ENCODE measurements at regions not wholly inside any gene's neighbourhood (a gene's known extent, or its start where the extent isn't known, plus 50 kb on each side); places are given as distances from the start of the nearest gene placed in this dataset.
"Not testable (repeated sequence)": the region's sequence is repeated elsewhere in the genome, so short reads cannot be mapped to it uniquely, and the experiment has no call there.

DNA sequence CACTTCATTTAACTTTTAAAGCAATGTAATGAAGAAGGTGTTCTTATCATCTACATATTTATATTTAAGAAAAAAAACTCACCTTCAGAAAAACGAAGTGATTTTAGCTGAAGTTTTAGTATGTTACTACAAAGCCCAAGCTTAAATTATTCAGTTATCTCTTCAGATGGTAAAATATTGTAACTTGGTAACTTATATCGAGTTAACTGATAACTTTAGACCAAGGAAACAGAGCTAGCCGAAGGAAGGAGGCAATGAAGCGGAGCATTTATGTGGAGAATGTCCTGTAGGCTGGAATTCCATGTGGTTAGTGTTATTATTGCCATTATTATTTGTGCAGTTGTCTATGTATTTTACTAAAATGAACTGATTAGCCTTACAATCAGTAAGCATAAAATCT, 1102.1 kb upstream of the LCORL start:
- DNase-seq (ENCODE audit: low read depth in 4 of 4, low spot score in 2 of 4) = peak in 1 of 4 donors; percentile 8

DNA sequence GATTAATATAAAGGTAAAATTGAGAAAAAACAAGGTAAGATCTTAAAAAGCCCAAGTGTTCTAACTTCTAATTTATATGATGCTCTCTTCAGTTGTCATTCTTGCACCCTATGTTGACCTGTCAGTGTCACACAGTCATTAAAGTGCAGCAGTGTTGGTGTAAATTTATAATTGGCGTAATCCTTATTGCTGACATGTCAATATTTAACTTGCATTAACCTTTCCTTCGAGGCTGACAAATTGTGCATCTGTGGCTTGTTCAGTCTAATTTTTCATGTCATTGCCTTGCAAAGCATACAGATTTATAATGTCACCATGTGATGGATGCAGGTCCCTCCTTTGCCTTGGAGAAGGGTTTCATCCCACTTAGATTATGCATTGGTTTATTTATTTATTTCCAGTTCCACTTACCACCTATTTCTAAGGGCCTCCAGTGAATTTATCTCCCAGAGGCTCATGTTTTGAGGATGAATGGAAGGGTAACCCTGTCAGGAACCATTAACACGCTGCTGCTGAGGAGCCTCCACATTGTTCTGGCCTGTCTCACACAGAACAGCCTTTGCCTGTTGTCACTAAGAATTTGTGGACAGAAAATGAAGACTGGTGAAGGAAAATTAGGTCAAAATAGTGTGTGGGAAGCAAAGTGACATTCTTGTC, 1098.5 kb upstream of the LCORL start:
- DNase-seq (ENCODE audit: low read depth in 4 of 4, low spot score in 2 of 4) = no peak

DNA sequence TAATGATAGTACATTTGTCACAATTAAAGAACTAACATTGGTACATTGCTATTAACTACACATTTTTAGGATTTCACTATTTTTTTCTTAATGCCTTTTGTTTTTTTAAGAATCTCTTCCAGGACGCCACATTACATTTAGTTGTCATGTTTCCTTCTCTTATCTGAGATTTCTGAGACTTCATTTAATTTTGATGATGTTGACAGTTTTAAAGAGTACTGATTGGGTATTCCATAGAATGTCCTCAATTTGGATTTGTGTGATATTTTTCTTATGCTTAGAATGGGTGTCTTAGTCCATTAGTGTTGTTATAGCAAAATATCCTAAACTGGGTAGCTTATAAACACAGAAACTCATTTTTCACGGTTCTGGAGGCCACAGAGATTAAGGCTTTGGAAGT, 1095.5 kb upstream of the LCORL start:
- no peak for DNase-seq (ENCODE audit: low read depth in 4 of 4, low spot score in 2 of 4)

DNA sequence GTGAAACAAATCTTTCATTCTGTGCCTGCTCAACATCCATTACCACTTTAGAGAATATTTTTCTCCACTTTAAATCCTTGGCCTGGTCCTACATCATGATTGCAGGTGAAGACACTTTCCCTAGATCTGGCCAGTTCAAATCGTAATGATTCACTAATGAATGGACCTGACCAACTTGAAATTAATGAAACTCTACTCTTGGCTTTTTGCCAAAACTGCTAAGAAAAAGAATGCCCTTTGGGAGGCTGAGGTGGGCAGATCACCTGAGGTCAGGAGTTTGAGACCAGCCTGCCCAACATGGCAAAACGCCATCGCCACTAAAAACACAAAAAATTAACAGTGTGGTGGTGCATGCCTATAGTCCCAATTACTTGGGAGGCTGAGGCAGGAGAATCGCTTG, 1082.6 kb upstream of the LCORL start:
- DNase-seq (ENCODE audit: low read depth in 4 of 4, low spot score in 2 of 4) = no peak

DNA sequence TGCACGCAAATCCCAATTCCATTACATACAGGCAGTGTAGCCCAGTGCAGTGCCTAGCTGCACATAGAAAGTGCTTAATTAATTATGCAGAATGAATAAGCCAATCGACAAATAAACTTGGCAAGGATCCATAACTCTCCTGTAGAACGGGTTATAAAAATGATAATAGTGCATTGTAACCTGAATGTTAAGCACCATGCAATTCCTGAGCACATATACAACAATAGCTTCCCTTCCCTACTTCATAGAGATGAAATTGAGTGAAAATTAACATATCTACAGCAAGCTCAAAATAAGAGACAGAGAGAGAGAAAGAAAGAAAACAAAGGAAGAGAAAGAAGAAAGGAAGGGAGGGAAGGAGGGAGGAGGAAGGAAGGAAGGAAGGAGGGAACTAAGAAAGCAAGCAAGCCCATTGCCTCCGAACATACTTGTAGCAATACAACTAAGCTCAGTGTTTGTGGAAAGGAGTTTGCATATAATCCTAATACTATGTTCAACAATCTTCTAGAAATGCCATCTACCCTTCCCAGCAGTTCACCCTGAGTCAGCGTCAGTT, 1074.0 kb upstream of the LCORL start:
- DNase-seq (ENCODE audit: low read depth in 4 of 4, low spot score in 2 of 4) = no peak

DNA sequence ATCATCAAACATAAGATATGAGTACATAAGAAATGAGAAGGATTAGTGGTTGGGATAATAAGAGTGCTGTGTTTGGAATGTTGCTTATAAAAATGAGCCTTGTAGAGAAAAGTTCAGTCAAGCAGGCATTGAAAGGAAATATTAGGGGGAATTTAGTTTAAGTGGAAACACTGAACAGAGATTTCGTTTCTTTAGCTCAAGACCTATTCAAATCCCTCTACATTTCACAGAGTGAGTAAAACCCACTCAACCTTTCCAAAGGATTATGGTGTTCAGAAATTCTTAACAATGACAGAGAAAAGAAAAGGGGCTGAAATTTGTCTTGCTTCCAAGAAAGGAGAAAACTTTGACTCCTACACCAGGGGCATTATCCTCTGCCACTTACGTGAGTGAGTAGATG, 1072.4 kb upstream of the LCORL start:
- DNase-seq (ENCODE audit: low read depth in 4 of 4, low spot score in 2 of 4) = no peak

DNA sequence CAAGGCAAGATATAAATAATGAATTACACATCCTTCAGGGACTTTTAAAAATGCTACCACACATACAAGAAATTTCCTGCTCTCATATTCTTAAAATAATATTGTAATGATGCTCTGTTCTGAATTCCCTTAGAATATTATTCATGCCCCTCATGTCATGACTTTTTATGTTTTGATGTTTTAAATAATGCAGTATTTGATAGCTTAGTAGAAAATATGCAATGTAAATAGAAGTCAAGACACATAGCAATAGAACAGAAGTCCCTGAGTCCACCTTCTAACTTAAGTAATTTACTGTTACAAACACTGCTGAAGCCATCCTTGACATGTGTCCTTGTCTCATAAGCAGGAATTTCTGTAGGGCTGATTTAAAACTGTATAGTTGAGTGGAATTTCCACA, 1071.2 kb upstream of the LCORL start:
- DNase-seq (ENCODE audit: low read depth in 4 of 4, low spot score in 2 of 4) = no peak

DNA sequence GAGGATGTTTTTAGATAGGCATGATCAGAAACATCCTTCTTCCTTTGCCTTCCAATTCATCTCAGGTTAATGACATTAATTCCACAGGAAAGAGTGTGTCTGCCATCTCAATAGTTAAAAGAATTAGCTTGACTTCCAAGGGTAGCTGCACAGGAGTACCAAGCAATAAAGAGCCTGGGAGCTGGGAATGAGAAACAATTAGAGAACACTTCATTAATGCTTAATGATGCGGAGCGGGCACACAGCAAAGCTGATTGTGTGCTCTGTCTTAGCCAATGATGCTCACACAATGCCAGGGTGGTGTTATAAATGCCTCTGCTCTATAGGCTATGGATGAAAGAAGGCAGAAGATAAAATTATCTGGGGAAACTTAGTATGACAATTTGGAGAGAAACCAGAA, 1052.5 kb upstream of the LCORL start:
- no peak for DNase-seq (ENCODE audit: low read depth in 4 of 4, low spot score in 2 of 4)

DNA sequence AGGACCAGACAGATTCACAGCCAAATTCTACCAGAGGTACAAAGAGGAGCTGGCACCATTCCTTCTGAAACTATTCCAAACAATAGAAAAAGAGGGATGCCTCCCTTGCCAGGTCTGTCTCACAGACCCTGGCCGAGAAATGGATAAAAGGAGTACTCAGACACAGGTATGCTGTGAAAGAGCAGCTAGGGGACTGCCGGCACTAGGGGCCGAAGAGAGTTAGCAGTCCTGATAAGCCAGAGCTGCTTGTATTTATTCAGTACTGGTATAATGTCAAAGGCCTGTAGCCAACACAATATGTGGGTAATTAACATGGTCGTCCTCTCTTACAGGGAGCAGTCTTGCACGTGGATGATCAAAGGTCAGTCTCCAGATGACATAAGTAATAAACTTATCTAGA, 1042.1 kb upstream of the LCORL start:
- no peak for DNase-seq (ENCODE audit: low read depth in 4 of 4, low spot score in 2 of 4)

DNA sequence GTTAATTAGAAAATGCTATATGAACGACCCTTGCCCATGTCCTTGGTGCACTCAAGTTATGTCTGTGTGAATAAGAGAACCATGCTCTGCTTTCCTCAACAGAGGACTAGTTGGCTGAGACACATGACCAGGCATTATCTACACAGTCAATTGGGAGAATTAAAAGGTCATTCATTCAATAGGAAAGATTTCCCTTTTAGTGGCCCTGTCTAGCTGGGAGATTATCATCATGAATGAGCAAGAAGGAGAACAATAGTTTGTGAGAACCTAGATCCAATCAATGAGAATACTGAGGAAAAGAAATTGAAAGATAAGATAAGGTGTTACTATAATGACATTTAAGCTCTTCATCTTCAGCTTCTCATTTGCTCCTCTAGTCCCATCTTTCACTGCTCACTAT, 1033.4 kb upstream of the LCORL start:
- no peak for DNase-seq (ENCODE audit: low read depth in 4 of 4, low spot score in 2 of 4)

DNA sequence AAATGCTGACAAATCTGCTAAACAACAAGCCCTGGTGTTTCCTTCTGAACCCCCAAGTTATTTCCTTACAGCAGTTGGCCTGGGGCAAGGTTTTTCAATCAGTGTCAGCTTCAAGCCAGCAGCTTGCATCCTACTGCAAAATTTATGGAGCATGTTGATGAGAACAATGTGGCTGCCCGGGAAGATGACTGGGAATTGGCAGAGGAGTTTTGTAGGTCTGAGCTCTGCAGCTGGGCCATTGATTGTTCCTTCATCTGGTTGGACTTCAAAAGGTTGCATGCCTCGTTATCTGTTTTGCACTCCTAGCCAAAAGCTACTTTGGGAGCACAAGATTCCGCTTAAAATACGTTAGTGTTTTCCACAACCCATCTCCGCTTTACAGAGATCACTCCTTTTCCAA, 1030.3 kb upstream of the LCORL start:
- no peak for DNase-seq (ENCODE audit: low read depth in 4 of 4, low spot score in 2 of 4)

DNA sequence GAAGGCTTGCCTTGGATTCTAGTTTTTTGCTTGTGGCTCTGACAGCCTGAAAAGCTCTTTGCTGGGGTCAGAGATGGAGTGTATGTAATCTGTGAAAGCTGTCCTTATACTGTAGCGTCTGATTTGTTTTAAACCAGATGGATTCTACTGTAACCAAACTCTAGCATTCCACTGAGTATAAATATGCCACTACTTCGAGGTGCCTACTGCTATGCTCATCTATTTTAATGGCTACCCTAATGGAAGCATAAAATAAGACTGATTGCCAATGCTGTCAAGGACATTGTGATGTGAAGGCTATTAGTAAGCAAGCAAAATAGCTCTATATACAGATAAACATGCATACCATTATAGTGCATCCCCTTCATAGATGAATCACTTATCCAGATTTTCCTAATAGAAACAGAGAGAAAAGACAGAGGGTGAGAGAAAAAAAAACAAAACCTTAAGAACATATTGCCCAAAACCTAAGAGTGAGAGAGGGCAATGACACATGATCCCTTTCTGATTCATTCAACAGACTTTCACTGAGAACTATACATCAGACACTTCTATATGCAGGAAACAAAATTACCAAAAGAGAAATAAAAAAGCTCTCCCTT, 1025.8 kb upstream of the LCORL start:
- no peak for DNase-seq (ENCODE audit: low read depth in 4 of 4, low spot score in 2 of 4)

DNA sequence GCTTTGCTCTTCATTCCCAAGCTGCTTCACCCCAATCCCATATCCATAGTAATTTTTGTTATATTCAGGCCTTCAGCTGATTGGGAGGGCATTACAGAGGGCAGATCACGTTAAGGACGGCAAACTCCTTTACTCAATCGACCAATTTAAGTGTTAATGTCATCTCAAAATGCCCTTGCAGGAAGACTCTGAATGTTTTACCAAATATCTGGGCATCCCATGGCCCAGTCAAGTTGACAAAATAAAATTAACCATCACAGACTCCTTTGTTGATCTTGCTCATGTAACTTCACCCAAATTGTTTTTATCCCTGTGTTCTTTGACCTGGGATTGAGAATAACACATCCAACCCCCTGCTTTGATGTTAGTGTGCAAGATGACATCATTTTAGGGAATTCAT, 1018.3 kb upstream of the LCORL start:
- no peak for DNase-seq (ENCODE audit: low read depth in 4 of 4, low spot score in 2 of 4)

DNA sequence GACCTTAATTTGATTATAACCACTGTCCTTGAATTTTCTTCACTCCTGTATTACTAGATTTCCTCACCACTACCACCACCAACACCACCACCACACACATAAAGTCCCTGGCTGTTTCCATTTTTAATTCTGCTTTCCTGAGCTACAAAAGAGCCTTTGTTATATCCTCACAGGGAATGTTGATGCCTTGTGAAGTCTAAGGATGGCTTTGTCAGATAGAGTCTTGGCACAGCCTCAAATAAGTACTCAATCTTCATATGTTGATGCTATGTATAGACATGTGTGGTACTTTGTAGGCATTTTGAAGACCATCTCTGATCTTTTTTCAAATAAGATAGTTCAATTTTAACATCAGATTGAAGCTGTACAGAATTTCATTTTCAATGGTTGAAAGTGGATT, 1016.7 kb upstream of the LCORL start:
- DNase-seq (ENCODE audit: low read depth in 4 of 4, low spot score in 2 of 4) = no peak

DNA sequence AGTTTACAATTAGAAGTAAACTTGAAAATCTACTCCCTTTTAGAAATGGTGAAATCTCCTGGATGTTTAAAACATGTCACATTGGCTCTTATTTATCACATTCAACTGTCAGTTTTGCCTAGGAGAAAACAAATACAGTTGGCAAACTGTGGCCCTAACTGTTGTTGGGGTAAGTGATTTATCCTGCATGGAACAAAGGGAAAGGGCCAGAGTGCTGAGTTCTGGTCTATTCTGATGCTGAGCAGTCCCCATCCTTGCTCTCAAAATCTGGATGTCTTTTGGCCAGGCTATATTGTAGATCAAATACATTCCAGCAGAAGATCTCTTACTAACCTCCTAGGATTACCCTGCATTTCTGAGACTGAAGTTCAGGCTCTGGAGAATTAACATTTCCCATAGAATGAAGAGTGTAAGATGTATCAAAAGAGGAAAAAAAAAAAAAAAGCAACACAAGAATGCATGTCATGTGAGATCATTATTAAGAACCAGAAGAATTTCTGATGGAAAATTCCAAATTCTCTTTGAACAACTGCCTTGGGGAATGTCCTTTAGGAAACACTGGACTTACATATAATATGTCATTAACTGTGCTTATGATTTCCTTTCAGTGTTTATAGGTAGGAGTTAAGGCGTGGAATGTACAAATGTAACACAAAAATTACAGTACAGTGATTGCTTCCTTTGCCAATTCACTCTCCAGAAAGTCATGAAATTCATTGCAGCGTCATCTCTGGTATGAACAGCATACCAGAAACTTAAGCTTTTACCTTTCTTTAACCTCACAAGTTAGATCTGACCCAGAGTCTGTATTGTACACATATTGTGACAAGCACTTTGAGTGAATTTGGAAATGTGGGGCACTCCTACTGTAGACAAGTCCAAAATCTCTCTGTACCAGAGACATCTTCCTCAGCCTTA, 1012.5 kb upstream of the LCORL start:
- DNase-seq (ENCODE audit: low read depth in 4 of 4, low spot score in 2 of 4) = no peak

DNA sequence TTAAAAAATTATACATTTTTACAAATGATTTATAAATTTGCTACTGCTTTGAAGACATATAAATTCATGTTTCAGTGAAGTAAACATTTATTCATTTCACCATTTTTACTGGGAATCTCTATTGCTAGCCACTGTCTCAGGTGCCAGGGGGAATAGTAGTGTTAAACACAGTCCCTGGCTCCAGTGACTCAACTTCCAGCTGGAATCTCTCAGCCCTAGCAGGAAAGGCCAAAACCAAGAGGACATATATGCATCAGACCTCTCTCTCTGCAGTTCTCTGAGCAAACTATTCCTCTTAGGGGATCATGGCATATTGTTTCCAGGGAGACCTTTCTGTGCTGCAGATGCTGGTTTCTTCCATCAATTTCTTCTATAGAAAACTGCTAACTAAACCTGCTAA, 1009.0 kb upstream of the LCORL start:
- DNase-seq (ENCODE audit: low read depth in 4 of 4, low spot score in 2 of 4) = no peak

DNA sequence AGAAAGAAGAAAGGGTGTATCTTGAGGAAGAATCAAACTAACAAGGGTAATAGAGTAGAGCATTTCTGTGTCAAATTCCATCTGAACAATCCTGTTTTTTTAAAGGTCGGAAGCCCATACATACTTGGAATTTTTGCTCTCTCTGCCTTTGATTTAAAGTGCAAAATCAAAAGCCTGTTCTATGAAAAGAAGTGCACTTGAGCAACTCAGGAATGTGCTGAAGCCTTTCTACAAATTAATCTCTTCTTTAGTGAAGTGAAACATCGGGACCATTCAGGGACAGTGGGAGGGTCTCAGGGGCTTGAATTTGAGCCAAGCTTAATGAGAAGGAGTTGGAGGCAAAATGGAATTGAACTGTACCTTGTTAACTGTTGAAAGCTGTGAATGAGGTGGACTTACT, 1008.5 kb upstream of the LCORL start:
- peak in 1 of 4 donors; percentile 25 for DNase-seq (ENCODE audit: low read depth in 4 of 4, low spot score in 2 of 4)

DNA sequence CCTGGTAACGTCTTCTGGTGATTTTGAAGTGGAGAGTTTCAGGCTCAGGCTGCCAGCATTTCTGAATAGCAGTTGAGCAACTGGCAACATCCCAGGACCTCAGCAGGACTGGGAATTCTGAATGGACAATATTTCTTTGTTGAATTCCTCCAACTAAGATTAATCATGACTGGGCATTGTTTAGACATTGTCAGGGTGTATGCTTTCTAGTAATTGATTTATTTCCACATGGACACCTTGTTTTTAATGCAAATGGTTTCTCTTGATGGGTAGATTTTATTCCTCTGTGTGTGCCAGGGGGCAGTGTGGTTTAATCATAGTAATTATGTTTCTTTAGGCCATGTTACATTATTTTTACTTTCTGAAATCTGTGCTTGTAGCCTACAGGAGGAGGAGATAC, 1004.7 kb upstream of the LCORL start:
- DNase-seq (ENCODE audit: low read depth in 4 of 4, low spot score in 2 of 4) = no peak

DNA sequence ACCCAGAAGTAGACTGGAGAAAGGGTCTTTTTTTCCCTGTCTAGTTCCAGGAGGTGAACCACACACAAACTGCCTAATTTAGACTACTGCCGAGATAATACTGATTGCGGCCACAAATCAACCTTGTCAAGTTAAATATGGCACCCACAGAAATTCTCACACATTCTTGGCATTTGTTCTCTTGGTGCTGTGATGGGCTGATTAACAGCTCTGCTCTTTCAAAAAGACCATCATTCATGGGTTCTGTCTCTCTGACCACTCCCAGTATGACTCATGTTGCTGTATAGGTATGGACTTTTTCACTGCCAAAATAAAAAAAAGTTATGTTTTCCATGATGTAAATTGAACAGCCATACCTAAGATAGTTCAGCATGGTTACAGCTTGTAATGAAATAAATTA, 1003.5 kb upstream of the LCORL start:
- no peak for DNase-seq (ENCODE audit: low read depth in 4 of 4, low spot score in 2 of 4)

DNA sequence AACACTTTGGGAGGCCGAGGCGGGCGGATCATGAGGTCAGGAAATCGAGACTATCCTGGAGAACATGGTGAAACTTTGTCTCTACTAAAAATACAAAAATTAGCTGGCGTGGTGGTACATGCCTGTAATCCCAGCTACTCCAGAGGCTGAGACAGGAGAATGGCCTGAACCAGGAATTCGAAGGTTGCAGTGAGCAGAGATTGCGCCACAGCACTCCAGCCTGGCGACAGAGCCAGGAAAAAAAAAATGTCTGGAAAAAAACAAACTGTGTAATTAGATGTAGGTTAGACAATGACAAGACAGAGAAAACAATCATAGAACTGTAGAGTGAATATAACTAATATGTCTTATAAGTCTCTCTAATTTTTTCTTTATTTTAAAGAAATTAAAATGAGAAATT, 1002.5 kb upstream of the LCORL start:
- no peak for DNase-seq (ENCODE audit: low read depth in 4 of 4, low spot score in 2 of 4)

DNA sequence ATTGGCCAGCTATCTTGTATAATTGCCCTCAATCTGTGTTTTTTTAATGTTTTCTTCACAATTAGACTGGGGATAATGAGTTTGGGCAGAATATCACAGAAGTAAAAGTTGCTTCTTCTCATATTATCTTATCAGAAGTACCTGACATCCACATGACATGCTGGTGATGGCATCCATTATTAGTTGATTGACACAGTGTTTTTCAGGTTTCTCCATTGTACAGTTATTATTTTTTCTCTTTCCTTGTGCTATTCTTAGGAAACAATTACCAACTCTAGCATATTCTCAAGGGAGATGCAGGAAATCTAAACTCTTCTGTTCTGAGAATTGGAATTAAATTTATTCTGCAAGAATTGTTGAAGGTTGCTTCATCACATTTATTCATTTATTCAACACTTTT, 1000.1 kb upstream of the LCORL start:
- DNase-seq (ENCODE audit: low read depth in 4 of 4, low spot score in 2 of 4) = no peak

DNA sequence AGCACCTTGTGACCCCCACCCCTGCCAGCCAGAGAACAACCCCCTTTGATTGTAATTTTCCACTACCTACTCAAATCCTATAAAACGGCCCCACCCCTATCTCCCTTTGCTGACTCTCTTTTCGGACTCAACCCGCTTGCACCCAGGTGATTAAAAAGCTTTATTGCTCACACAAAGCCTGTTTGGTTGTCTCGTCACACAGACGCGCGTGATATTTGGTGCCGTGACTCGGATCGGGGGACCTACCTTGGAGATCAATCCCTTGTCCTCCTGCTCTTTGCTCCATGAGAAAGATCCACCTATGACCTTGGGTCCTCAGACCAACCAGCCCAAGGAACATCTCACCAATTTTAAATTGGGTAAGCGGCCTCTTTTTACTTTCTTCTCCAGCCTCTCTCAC, 995.0 kb upstream of the LCORL start:
- not testable (repeated sequence) for DNase-seq (ENCODE audit: low read depth in 4 of 4, low spot score in 2 of 4)

Measured in left renal cortex interstitium (tissue), 4 donors.